Brain microvascular endothelial cell (primary cell): ENCODE measurements at regions not wholly inside any gene's neighbourhood (a gene's known extent, or its start where the extent isn't known, plus 50 kb on each side); places are given as distances from the start of the nearest gene placed in this dataset.

Source experiments
- DNase-seq: peaks from one replicate; pipeline ENCODE4 v3.0.0-alpha.2; 2020
- H3K27ac ChIP-seq: fragments of 250-450 bp; sonication (Bioruptor Pico); 2 replicates; pipeline ENCODE4 v1.5.1; 2020; ENCODE audit warnings: mild to moderate bottlenecking, moderate library complexity
- H3K27me3 ChIP-seq: fragments of 250-450 bp; sonication (Bioruptor Pico); replicated peaks from 2 replicates; pipeline ENCODE4 v1.5.1; 2020; ENCODE audit warnings: mild to moderate bottlenecking
- H3K36me3 ChIP-seq: fragments of 250-450 bp; sonication (Bioruptor Pico); replicated peaks from 2 replicates; pipeline ENCODE4 v1.5.1; 2020; ENCODE audit warnings: mild to moderate bottlenecking
- H3K4me3 ChIP-seq: 2 replicates; pipeline ENCODE4 v1.5.1; 2011; ENCODE audit warnings: low read depth, mild to moderate bottlenecking, control low read depth, low read length, moderate library complexity
- CTCF ChIP-seq: IDR thresholded peaks from 2 replicates; pipeline ENCODE4 v1.5.1; 2011; ENCODE audit warnings: low read depth, mild to moderate bottlenecking, moderate library complexity, low read length, control low read depth, inconsistent platforms; ENCODE audit errors: missing control alignments
- in situ Hi-C: cut with HindIII; loops from 2 replicates; pipeline ENCODE4 v1.10.0; 2017; ENCODE audit warnings: low sequenced_read_pairs, low pct_ligation_motif_present

DNA sequence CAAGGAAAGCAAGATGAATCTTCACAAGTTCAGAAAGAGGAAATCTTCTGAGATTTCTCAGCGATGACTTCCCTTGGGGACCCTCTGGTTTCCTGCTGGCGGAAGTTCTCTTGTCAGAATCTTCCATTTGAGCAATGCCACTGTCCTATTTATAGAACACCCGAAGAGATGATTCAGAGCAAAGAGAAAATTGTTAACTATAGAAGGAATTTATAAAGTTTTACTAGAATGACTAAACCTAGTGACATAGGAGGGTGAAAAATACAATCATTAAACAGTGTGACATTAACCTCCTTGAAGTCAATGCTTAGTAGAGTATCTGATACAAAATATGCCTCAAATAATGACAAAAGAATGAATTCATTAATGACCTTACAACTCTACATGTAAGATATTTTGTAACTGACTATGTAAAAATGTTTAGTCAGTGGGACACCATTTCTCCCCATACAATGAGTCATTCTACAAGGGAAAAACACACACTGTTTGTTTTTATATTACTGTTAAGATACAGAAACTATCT lies 206.5 kb upstream of the CNTNAP2 start:
- peak; percentile 59 for DNase-seq
- Histone ChIP-seq H3K27ac (peak overlapping the region; percentile 89), H3K36me3 (no peaks in the 10 kb centered on the region), H3K4me3 (no peak overlapping the region), H3K27me3 (no peaks in the 10 kb centered on the region)
- in situ Hi-C loops, result no loop called here
- TF ChIP-seq CTCF, result no peak

- in situ Hi-C loops, result no loop called here
- Histone ChIP-seq H3K36me3 (no peaks in the 10 kb centered on the region), H3K27ac (no peak overlapping the region), H3K27me3 (no peaks in the 10 kb centered on the region), H3K4me3 (no peak overlapping the region)
- TF ChIP-seq CTCF, result no peak
- DNase-seq, result no peak
Observed at GRCh38 chr7:145903658-145904057, 212.9 kb upstream of the CNTNAP2 start.

GRCh38 chr7:145902123-145902522 lies 214.5 kb upstream of the CNTNAP2 start:
- H3K27me3 ChIP-seq, result no peaks in the 10 kb centered on the region
- no peak overlapping the region for H3K27ac ChIP-seq
- in situ Hi-C loops, result no loop called here
- DNase-seq, result no peak
- no peak overlapping the region for H3K4me3 ChIP-seq
- no peak for TF ChIP-seq CTCF
- H3K36me3 ChIP-seq, result no peaks in the 10 kb centered on the region

GRCh38 chr7:145899938-145900337 lies 216.7 kb upstream of the CNTNAP2 start:
- in situ Hi-C loops, result no loop called here
- no peaks in the 10 kb centered on the region for H3K36me3 ChIP-seq
- no peak overlapping the region for H3K4me3 ChIP-seq
- DNase-seq, result no peak
- TF ChIP-seq CTCF, result no peak
- H3K27me3 ChIP-seq, result no peaks in the 10 kb centered on the region
- H3K27ac ChIP-seq, result no peak overlapping the region

- no peak for DNase-seq
- in situ Hi-C loops, result no loop called here
- no peaks in the 10 kb centered on the region for H3K27me3 ChIP-seq
- TF ChIP-seq CTCF, result no peak
- H3K36me3 ChIP-seq, result no peaks in the 10 kb centered on the region
- H3K27ac ChIP-seq, result no peak overlapping the region
- H3K4me3 ChIP-seq, result no peak overlapping the region
Observed at GRCh38 chr7:145893925-145894535, 222.6 kb upstream of the CNTNAP2 start.
